ENCODE measurements at regions not wholly inside any gene's neighbourhood (a gene's known extent, or its start where the extent isn't known, plus 50 kb on each side); places are given as distances from the start of the nearest gene placed in this dataset.

DNA sequence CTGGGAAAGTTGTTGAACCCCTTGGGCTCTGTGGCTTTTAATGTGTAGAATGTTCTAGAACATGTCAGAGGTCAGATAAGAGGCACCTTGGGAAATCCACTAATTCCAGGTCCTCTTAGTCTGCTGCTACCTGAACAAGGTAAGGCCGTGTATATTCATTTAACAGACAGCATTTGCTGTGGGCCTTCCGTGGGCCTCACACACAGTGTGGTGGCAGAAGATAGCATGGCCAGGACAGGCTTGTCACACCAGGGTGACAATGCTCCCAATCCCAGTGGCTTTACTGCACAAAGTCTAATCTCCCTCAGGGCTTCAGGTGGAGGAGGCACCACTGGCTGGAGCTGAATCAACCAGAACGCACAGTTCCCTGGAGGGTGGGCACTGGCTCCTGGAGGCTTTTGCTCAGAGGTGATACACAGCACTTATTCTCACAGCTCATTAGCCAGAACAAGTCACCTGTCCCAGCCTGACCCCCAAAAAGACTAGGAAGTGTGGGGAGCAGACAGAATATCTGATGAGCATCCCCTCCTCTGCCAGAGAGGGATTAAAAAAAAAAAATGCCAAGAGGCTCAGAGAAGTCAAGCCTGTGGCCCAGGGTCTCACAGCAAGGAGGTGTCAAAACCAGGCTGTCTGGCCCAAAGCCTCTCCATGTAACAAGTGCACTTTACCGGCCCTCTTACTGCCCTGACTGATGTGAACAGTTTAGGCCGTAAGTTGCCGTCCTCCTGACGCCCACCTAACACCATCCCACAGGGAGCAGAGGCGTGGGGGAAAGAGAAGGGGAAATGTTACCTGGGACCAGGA, 216.9 kb upstream of the RAB6C start:
- TF ChIP-seq, protein P1, sequence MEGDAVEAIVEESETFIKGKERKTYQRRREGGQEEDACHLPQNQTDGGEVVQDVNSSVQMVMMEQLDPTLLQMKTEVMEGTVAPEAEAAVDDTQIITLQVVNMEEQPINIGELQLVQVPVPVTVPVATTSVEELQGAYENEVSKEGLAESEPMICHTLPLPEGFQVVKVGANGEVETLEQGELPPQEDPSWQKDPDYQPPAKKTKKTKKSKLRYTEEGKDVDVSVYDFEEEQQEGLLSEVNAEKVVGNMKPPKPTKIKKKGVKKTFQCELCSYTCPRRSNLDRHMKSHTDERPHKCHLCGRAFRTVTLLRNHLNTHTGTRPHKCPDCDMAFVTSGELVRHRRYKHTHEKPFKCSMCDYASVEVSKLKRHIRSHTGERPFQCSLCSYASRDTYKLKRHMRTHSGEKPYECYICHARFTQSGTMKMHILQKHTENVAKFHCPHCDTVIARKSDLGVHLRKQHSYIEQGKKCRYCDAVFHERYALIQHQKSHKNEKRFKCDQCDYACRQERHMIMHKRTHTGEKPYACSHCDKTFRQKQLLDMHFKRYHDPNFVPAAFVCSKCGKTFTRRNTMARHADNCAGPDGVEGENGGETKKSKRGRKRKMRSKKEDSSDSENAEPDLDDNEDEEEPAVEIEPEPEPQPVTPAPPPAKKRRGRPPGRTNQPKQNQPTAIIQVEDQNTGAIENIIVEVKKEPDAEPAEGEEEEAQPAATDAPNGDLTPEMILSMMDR (IDR thresholded peaks at IDR 0.05; ENCODE audit: insufficient read depth, low read length, poor library complexity, severe bottlenecking), result no peak
- TF ChIP-seq EZH2phosphoT487 (conservative IDR thresholded peaks at IDR 0.05; ENCODE audit: low read length), result no peak
